IMR-90 (cell line): ENCODE measurements at regions not wholly inside any gene's neighbourhood (a gene's known extent, or its start where the extent isn't known, plus 50 kb on each side); places are given as distances from the start of the nearest gene placed in this dataset.

Source experiments
- BHLHE40 ChIP-seq: fragments of 150-350 bp; IDR thresholded peaks from 2 replicates; pipeline ENCODE4 v1.6.1; 2016; ENCODE audit warnings: mild to moderate bottlenecking, low read depth, low read length
- CEBPB ChIP-seq: IDR thresholded peaks from 2 replicates; pipeline ENCODE4 v1.6.1; 2012; ENCODE audit warnings: low read depth, low read length, improper control_type of control experiment
- CTCF ChIP-seq: conservative IDR thresholded peaks from 2 replicates; pipeline ENCODE4 v1.5.1; 2012; ENCODE audit warnings: mild to moderate bottlenecking, low read depth, low read length, improper control_type of control experiment
- FOS ChIP-seq: fragments of 150-350 bp; IDR thresholded peaks from 2 replicates; pipeline ENCODE4 v1.6.1; 2016; ENCODE audit warnings: low read depth, low read length
- MAFK ChIP-seq: IDR thresholded peaks from 2 replicates; pipeline ENCODE4 v1.6.1; 2012; ENCODE audit warnings: low read depth, low read length, improper control_type of control experiment
- MAZ ChIP-seq: IDR thresholded peaks from 2 replicates; pipeline ENCODE4 v1.6.1; 2012; ENCODE audit warnings: low read depth, mild to moderate bottlenecking, low read length, improper control_type of control experiment, moderate library complexity, borderline replicate concordance
- MXI1 ChIP-seq: IDR thresholded peaks from 2 replicates; pipeline ENCODE4 v1.6.1; 2012; ENCODE audit warnings: low read depth, mild to moderate bottlenecking, low read length, moderate library complexity, borderline replicate concordance
- NFE2L2 ChIP-seq: fragments of 150-350 bp; IDR thresholded peaks from 2 replicates; pipeline ENCODE4 v1.6.1; 2016; ENCODE audit warnings: low read depth, mild to moderate bottlenecking, low read length
- POLR2A ChIP-seq: IDR thresholded peaks from 2 replicates; pipeline ENCODE4 v1.6.1; 2012; ENCODE audit warnings: mild to moderate bottlenecking, low read depth, low read length
- RAD21 ChIP-seq: IDR thresholded peaks from 2 replicates; pipeline ENCODE4 v1.6.1; 2012; ENCODE audit warnings: low read length, improper control_type of control experiment
- RFX5 ChIP-seq: IDR thresholded peaks from 2 replicates; pipeline ENCODE4 v1.8.0; 2012; ENCODE audit warnings: low read depth, mild to moderate bottlenecking, low read length, moderate library complexity
- SMC3 ChIP-seq: fragments of 150-350 bp; IDR thresholded peaks from 2 replicates; pipeline ENCODE4 v1.6.1; 2016; ENCODE audit warnings: low read depth, mild to moderate bottlenecking, antibody characterized with exemption, low read length, moderate library complexity
- USF2 ChIP-seq: fragments of 150-350 bp; IDR thresholded peaks from 2 replicates; pipeline ENCODE4 v1.6.1; 2017; ENCODE audit warnings: mild to moderate bottlenecking, antibody characterized with exemption, low read length, low read depth

GRCh38 chr14:47899685-47900084 lies 224.3 kb upstream of the MDGA2 start:
- TF ChIP-seq RAD21: no peak
- no peak for TF ChIP-seq SMC3
- TF ChIP-seq CTCF: no peak
- TF ChIP-seq USF2: no peak
- no peak for TF ChIP-seq MAFK
- TF ChIP-seq POLR2A: no peak
- TF ChIP-seq BHLHE40: no peak
- no peak for TF ChIP-seq MAZ
- TF ChIP-seq NFE2L2: no peak
- no peak for TF ChIP-seq FOS
- no peak for TF ChIP-seq MXI1
- TF ChIP-seq RFX5: no peak
- TF ChIP-seq CEBPB: no peak
